GF-D8 (cell line): ENCODE measurements at regions not wholly inside any gene's neighbourhood (a gene's known extent, or its start where the extent isn't known, plus 50 kb on each side); places are given as distances from the start of the nearest gene placed in this dataset.

Experiments
- DNase-seq: peaks from one replicate; lab custom pipeline; 2025; lab: John Stamatoyannopoulos, UW

DNA sequence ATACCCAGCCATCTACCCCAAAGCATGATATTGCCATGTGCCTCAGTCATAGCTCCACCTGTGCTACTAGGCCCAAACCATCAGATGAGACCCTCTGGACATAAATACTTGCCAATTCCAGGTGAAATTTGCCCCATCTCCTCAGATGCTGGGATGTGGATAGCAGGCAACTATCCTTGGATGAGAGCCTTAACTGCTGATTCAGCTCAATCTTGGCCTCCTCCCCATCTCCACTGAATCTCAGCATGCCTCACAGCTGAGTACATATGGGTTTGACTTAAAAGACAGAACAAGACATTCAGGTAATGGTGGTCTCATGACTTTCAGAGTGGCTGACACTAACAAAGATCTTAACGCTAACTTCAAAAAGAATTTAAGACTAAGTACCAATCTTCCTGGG is 50.8 kb upstream of the KLHL13 start:
- no peak for DNase-seq

DNA sequence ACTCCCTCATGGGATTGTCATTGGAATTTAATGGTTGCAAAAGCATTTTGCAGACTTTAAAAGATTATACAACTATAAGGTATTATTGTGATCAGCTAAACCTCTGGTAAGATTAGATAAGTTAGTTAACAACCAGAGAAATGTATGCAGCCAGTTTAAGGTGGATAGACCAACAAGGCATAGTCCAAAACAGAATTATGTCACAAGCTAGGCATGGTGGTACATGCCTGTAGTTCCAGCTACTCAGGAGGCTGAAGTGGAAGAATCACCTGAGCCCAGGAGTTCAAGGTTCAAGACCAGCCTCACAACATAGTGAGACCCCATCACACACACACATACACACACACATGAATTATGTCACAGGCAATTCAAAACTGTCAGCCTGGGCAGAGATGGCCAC is 54.7 kb upstream of the KLHL13 start:
- DNase-seq = no peak

DNA sequence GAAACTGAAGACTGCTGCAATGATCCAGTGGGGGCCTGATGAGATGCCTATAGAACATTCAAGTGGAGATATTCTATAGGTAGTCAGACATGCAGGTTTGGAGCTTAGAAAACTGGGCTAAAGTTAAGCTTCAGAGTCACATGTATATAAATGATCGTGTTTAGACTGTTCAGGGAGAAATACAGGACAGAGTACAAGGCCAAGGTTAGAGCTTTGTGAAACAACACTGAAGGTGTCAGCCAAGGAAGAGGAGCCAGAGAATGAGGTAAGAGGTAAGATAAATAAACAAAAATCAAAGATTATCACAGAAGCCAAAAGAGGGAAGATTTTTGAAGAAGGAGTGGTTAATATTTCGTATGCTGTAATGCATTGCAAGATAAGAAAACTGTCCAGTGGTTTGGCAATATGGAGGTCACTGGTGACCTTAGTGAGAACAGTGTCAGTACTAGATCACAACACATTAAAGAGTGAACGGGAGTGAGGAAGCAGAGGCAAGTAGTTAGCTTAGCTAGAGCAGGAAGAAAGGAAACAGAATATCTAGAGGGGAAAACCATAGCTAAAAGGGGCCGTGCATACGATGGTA is 58.0 kb upstream of the KLHL13 start:
- no peak for DNase-seq

DNA sequence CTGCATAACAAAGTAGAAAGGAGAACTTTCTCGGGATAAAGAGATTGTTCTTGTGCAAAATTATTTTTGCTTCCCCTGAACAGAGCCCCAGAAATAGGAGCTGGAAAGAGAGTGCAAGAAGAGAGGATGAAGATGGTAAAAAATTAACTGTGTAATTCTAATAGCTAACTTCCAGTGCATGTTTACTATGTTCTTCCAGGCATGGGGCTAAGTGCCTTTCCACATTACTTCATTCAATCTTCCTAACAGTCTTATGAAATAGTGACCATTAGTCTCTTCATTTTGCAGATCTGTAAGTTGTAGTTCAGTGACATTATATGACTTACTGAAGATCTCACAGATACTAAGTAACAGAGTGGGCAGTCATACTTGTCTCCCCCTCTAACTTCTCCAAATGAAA is 61.1 kb upstream of the KLHL13 start:
- no peak for DNase-seq

DNA sequence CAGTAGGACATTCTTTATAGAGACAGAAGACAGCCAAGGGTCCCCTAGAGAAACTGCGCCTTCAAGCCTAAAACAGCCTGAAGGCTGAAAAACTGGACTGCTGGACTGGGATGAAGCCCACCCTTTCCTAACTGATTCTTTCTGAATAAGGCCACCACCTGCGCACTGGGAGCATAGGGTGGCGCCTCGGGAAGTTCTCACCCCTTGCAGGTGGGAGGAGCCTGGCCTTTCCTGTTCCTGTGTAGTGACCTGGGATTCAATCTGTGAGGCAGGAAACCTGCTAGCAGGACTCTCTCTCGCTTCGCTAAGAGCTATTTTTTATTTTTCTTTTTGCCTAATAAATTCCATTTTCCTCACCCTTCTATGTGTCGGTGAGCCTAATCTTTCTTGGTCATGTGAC is 61.8 kb upstream of the KLHL13 start:
- DNase-seq = no peak

DNA sequence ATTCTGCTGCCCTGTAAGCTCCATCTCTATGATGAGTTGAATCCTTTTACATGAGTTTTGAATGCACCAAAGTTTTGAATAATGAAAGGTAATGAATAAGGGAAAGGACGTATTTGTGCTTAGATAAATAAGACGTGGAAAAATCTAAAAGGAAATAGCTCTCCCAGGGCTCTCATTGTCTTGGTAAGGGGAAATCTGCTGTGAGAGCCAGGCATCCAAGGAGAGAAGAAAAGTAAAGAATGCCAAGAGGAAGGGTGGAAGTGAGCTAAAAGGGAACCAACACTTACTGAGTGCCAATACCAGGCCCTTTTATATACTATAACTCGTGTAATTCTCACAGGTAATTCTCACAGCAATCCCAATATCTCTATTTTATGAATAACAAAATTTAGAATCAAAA is 62.6 kb upstream of the KLHL13 start:
- DNase-seq = no peak

DNA sequence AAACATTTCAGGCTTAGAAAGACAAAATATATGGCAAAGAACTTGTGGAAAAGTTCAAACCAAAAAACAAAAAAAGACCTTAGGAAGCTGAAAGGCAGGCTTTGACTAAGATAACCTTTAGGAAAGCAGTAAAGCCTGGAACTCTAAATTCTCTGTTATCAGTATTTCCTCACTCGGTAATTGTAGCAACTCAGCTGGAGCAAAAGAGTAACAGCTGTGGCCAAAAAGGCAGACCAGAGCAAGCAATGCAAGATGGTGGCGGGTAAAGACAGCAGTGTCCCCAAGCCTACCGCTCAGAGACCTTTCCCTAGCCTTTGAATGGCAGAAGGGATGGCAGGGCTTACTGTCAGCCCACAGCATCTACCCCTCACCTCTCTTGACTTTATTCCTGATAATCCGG is 63.1 kb upstream of the KLHL13 start:
- DNase-seq = no peak

DNA sequence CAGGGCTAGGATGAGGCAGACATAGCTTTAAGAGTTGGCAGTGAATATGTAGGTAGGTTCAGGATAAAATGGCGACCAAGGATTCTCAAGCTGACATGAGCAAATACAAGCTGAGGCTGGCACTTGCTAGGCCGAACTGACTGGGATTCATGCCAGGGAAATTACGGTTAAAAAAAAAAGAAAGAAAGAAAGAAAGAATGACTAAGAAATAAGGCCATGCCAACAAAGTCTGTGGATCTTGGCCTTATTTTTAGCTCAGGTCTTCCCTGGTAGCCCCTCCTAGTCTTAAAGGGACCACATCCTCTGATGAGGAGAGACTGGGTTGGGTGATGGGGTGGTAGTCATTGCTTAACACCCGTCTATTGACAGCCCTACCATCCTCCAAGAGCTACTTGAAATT is 64.4 kb upstream of the KLHL13 start:
- no peak for DNase-seq

DNA sequence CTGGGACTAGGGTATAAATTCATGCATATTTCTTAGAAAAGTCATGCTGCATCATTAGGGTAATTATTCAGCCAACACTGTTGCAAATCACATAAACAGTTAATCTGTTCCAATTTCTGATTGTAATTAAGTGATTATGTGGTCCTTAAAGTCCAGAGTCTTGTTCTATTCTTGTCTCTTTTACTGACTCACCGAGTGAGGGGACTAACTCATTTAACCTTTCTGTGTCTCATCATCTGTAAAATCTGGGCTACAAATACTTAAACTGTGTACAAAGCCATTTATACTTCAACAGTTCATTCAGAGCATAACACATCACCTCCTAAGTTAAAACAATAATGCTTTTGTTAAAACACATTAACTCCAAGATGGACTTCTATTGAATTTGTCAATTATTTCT is 65.4 kb upstream of the KLHL13 start:
- DNase-seq = no peak

DNA sequence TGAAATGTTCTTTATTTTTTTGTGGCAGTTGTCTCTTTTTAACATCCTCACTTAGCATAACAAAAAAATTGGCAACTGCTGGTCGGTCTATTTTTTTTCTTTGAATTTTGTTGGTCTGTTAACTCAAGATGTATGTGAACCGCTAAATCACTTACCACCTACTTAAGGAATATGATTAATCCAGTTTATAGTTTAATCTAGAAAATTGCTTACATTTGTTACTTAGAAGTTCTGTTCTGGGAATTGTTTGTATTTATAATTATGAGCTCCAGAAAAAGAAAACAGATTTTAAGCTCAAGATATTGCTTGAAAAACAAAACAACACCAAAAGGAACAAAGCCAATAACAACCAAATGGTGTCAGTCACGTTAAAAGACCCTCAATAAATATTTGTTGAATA is 66.1 kb upstream of the KLHL13 start:
- no peak for DNase-seq

DNA sequence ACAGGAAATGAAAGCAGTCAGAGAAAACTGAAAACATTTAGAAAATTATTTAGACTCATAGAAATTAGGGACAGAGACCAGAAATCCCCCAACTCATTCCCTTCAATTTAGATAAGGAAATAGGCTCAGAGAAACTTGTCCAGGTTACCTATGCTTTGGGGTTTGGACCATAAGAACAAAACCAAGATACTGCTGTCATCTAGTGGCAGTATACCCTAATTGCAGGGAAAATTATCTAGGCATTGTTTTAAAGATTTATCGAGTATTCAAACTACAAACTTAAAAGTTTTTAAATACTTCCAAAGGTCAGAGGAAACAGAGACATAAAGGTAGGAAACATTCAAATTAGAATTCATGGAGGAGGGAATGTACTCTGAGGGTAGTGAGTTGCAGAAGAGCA is 67.0 kb upstream of the KLHL13 start:
- DNase-seq = no peak

DNA sequence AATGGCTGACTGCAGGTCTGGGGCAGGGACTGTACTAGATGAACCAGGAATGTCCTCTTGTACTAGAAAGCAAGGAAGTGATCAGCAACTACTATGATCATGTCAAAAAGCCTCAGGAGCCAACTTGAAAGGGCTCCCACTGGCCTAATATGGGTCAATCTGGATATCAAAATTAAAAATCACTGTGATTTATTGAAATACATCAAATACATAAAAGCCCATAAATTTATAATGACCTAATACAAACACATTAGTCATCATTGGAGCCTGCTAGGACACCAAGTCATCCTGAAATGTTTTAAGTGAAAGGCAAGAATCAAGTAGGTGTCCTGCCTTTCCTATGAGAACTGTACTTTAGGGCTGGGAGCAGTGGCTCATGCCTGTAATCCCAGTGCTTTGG is 70.5 kb upstream of the KLHL13 start:
- DNase-seq = no peak

DNA sequence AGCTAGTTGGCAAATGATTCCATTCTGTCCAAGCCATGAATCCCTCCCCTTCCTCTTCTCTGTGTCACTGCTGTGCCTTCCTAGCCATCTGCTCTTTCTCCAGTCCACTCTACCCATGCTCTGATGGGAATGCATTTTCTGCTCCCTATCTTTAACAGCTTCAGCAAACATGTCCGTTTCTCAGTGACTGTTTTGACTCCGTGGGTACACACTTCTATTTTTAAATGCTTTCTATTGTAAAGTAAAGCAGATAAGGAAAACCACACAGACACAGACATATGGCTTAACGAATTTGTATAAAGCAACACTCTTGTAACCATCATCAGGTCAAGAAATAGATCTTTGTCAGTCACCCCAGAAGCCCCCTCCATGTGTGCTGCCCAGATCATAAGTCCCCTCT is 72.4 kb upstream of the KLHL13 start:
- DNase-seq = no peak

DNA sequence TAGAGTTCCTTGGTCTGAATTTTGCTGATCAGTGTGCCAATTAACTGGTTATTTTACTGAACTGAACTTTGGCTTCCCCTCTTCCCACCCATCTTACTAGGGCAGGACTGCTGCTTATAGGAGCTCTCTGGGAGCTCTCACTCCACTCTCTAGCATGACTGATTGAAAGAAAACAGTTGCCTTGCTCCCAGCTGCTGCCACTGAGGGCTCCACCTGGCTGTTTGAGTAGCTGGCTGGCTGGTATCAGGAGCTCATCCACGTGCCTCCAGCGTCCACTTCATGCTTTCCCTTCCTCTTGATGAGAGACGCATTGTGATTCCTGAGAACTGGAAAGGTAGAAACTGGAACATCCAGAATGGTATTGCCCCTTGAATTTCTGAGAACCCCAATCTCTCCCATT is 73.0 kb upstream of the KLHL13 start:
- DNase-seq = no peak

DNA sequence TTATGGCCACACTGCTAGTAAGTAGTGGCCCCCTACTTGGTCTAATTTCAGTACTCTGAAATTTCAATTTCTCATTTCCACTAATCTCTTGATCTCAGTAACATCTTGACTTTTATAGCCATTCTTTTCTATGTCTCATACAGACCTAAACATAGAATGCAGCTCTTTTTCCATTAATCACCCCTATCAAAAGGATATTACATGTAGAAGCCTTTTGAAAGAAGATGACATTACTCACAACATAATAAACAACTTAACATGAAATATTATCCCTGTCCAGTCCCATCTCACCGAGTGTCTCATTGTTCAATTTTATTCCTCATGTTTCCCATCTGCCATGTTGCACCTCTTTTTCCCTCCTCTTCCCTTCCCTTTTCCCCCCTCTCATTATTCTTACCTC is 81.1 kb upstream of the KLHL13 start:
- no peak for DNase-seq

DNA sequence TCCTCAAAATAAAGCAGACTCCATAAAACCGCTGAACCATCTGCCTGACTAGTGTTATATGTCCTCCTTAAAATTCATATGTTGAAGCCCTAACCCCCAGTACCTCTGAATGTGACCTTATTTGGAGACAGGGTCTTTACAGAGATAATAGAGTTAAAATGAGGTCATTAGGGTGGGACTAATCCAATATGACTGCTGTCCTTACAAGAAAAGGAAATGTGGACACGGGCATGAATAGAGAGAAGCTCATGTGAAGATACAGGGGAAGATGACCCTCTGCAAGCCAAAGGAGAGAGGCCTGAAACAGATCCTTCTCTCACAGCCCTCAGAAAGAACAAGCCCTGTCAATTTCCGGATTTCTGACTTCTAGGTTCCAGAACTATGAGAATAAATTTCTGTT is 82.0 kb upstream of the KLHL13 start:
- DNase-seq = no peak

DNA sequence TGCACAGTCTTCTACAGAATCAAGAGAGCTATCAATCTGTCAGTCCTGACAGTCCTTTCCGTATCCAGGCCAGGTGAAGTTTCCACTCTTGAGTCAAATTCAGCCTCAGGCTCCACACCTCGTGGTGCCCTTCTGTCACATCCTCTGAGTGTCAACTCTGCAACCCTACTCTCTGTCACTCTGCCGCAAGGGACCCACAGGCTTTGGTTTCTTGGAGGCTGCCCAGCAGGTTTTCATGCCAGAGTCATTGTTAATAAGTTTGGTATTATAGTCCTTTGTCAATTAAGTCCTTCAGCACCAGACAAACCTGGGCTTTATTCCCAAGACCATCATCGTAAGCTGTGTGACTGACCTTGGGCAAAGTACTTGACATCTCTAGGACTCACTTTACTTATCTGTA is 83.4 kb upstream of the KLHL13 start:
- no peak for DNase-seq

DNA sequence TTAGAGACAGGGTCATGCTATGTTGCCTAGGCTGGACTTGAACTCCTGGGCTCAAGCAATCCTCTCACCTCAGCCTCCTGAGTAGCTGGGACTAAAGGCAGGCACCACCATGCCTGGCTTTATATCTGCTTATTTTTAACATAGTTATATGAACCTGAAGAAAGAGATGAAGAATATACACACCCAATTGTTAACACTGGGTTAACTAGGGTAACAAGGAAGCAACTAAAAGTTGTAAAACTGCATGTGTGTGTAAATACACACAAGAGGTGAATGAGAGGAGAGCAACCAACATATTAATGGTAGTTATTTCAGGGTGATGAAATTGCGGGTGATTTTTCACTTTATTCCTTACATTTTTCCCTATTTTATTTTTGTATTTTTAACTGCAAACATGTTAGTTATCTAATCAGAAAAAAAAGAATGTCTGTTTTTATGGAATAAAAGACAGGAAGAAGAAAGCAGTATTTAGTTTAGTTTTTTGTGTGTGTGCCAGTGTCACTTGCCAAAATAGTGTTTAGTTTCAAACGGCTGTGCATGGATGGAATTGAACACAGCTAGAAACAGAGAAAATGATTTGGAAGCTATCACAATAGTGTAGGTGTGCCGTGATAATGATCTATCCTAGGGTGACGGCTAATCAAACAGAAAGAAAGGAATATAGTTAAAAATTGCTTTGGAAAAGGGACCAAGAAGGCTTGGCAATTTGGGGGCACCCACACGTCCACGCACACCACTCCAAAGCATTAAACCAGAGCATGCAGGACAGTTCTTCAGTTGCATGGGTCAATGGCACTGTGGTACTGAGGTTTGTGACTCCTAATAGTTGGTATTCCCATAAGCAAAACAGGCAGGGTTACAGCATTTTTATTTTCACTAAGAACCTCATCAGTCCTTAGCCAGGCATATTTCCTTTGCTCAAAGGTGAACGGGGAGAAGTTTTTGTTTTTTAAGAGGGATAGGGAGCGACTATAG is 89.1 kb upstream of the KLHL13 start:
- DNase-seq = no peak

DNA sequence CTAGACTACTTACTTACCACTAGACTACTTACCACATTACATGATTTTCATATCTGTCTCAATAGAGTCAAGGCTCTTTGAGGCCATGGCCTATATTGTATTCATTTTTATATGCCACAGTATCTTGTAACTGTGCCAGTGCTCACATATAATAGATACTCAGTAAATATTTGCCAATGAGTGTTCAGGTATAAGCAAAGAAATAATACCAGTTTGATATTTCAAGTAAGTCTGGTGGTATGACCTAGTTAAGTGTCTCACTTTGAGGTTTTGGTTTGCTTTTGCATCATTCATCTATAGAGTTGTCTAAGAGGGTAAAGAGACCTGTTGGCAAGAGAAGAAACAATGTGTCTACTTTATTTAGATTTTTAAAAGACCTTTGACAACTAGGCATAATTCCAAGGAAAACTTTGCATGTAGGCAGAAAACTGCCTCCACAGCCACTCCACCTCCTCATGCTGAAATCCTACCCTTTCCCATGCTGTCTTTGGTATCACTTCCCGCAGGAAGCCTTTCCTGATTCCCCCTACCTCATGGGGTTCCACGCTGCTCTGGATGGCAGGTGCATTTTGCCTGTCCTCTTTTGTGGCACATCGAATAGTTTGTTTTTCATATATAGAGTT is 91.3 kb upstream of the KLHL13 start:
- no peak for DNase-seq

DNA sequence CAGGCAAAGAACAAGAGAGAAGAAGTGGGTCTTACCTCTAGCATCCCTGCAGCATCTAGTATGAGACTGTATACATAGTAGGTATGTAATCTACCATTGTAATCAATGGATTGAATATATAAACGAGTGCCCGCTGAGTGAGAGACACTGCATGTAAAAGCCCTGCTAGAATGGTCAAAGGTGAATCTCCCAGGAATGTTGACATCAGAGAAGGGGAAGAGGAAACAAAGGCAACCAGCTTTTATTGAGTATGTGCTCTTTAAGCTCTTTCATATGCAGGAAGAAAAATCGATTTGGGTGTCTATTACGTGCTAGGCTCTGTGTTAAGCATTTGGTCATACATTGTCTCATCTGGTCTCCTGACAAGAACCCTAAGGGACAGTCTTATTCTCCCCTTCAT is 91.9 kb upstream of the KLHL13 start:
- no peak for DNase-seq

DNA sequence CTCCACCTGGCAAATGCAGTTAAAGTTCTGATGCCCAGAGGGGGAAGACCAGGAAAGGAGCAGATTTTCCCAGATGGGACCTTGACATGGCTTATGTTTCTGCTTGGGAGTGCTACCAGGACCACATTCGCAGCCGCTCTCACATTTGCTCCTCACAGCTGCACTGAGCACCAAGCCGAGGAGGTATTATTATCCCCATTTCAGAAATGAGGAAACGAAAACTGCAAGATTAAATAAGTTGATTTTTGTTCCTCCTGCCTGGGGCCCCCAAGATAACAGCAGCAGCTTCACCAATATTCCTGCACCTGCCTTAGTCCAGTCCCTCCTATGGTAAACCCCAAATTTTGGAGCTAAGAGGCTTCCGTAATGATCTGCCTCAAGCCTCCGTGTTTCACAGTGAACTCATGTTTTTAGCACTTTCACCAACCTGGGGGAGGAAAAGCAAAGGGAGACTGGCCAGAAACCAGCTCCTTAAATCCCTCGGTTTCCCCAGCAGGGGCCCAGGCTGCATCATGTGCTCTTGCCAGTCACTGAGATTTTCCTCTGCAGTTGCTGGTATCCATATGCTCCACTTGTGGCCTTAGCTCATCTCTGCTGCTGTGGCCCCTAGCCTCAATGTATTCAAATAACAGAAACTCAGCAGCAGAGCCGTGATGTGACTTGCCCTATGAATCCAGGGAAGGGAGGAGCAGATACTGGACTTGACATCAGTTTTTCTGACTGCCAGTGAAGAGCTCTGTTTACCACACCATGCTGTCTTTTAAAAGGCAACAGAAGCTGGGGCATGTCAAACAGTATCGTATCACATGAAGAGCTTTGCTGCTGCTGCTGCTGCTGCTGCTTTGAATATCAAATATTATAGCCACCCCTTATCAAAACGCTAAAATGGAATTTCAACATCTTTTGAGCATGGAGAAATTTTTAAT is 95.5 kb upstream of the KLHL13 start:
- no peak for DNase-seq

DNA sequence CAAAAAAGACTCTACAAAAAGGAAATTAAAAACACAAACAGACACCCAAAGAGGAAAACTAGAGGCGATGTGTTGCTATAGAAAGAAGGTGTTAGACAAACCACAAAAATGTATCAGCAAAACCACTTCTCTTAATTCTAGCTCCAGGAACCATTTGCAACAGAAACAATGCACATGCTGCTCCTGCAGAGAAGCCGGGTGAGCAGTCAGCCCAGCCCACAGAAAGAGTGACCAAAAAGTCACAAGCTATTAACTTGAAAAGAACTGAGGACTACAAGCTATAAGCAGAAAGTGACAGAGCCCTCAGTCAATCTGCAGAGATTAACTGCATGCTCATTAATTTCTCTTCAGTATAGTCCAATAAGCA is 96.2 kb upstream of the KLHL13 start:
- peak; percentile 25 for DNase-seq
